MM.1S (cell line): ENCODE measurements at regions not wholly inside any gene's neighbourhood (a gene's known extent, or its start where the extent isn't known, plus 50 kb on each side); places are given as distances from the start of the nearest gene placed in this dataset.

ENCODE experiments used
- DNase-seq: peaks from one replicate; pipeline ENCODE4 v3.0.0-alpha.2; 2015
- H2AFZ ChIP-seq: fragments of 300-600 bp; sonication (generic); 2 replicates; pipeline ENCODE4 v1.6.0; 2016; ENCODE audit warnings: antibody characterized with exemption, low read length
- H3F3A ChIP-seq: fragments of 300-600 bp; sonication (generic); 2 replicates; pipeline ENCODE4 v1.6.1; 2016; ENCODE audit warnings: mild to moderate bottlenecking, antibody characterized with exemption, low read length, moderate library complexity, mixed read lengths; ENCODE audit not compliant: insufficient read depth
- H3K27ac ChIP-seq: fragments of 300-600 bp; sonication (generic); 2 replicates; pipeline ENCODE4 v1.5.1; 2016; ENCODE audit warnings: mild to moderate bottlenecking, low read length
- H3K27me3 ChIP-seq: fragments of 300-600 bp; sonication (generic); replicated peaks from 2 replicates; pipeline ENCODE4 v1.6.0; 2016; ENCODE audit warnings: low read length; ENCODE audit not compliant: insufficient read depth
- H3K36me3 ChIP-seq: fragments of 300-600 bp; sonication (generic); replicated peaks from 2 replicates; pipeline ENCODE4 v1.6.1; 2016; ENCODE audit warnings: mild to moderate bottlenecking, low read length, mixed read lengths; ENCODE audit not compliant: insufficient read depth
- H3K4me1 ChIP-seq: fragments of 300-600 bp; sonication (generic); 2 replicates; pipeline ENCODE4 v1.6.1; 2016; ENCODE audit warnings: low read length, mixed read lengths
- H3K4me2 ChIP-seq: fragments of 300-600 bp; sonication (generic); 2 replicates; pipeline ENCODE4 v1.6.0; 2016; ENCODE audit warnings: low read depth, low read length
- H3K4me3 ChIP-seq: fragments of 300-600 bp; sonication (generic); 2 replicates; pipeline ENCODE4 v1.5.1; 2016; ENCODE audit warnings: low read length, mixed read lengths
- H3K79me2 ChIP-seq: fragments of 300-600 bp; sonication (generic); 2 replicates; pipeline ENCODE4 v1.6.1; 2016; ENCODE audit warnings: mixed run types, low read length, mixed read lengths
- H3K9ac ChIP-seq: fragments of 300-600 bp; sonication (generic); 2 replicates; pipeline ENCODE4 v1.6.1; 2016; ENCODE audit warnings: low read length, mixed read lengths
- H3K9me2 ChIP-seq: fragments of 300-600 bp; sonication (generic); replicated peaks from 2 replicates; pipeline ENCODE4 v1.6.1; 2016; ENCODE audit warnings: mild to moderate bottlenecking, low read length, mixed read lengths; ENCODE audit not compliant: insufficient read depth
- H3K9me3 ChIP-seq: fragments of 300-600 bp; sonication (generic); replicated peaks from 2 replicates; pipeline ENCODE4 v1.6.1; 2016; ENCODE audit warnings: mild to moderate bottlenecking, low read length, mixed read lengths; ENCODE audit not compliant: insufficient read depth
- H4K20me1 ChIP-seq: fragments of 300-600 bp; sonication (generic); 2 replicates; pipeline ENCODE4 v1.6.1; 2016; ENCODE audit warnings: mild to moderate bottlenecking, low read length, moderate library complexity, mixed read lengths; ENCODE audit not compliant: insufficient read depth
- CTCF ChIP-seq: fragments of 300-600 bp; sonication (generic); IDR thresholded peaks from 2 replicates; pipeline ENCODE4 v1.5.1; 2016; ENCODE audit warnings: antibody characterized with exemption, low read length, mixed read lengths
- EZH2 ChIP-seq: fragments of 300-600 bp; sonication (generic); optimal IDR thresholded peaks from 2 replicates; pipeline ENCODE3; 2017; ENCODE audit warnings: low read depth, mild to moderate bottlenecking, antibody characterized with exemption, low read length, mixed read lengths
- EZH2phosphoT487 ChIP-seq: fragments of 300-600 bp; sonication (generic); IDR thresholded peaks from 2 replicates; pipeline ENCODE4 v1.6.1; 2018; ENCODE audit warnings: antibody characterized with exemption, low read length

- Histone ChIP-seq H3F3A (no peaks in the 10 kb centered on the region), H3K9me3 (no peaks in the 10 kb centered on the region), H3K4me2 (no peak overlapping the region), H3K4me1 (no peaks in the 10 kb centered on the region), H3K27me3 (no peaks in the 10 kb centered on the region), H3K27ac (no peak overlapping the region), H3K4me3 (no peak overlapping the region), H4K20me1 (no peaks in the 10 kb centered on the region), H3K9ac (no peak overlapping the region), H3K9me2 (no peaks in the 10 kb centered on the region), H3K79me2 (no peaks in the 10 kb centered on the region), H2AFZ (no peak overlapping the region), H3K36me3 (no peaks in the 10 kb centered on the region)
- no peak for DNase-seq
- TF ChIP-seq EZH2 (no peak), EZH2phosphoT487 (no peak), CTCF (no peak)
Observed at GRCh38 chr13:48842316-48842715, 133.4 kb upstream of the FNDC3A start.

GRCh38 chr13:48843630-48844380, 131.9 kb upstream of the FNDC3A start:
- Histone ChIP-seq H3K4me3 (no peak overlapping the region), H4K20me1 (no peaks in the 10 kb centered on the region), H3K4me1 (no peaks in the 10 kb centered on the region), H3K79me2 (no peaks in the 10 kb centered on the region), H3K9me2 (no peaks in the 10 kb centered on the region), H3F3A (no peaks in the 10 kb centered on the region), H3K27me3 (no peaks in the 10 kb centered on the region), H3K9me3 (no peaks in the 10 kb centered on the region), H3K4me2 (no peak overlapping the region), H3K36me3 (no peaks in the 10 kb centered on the region), H2AFZ (no peak overlapping the region), H3K27ac (no peak overlapping the region), H3K9ac (no peak overlapping the region)
- TF ChIP-seq EZH2, result no peak
- TF ChIP-seq CTCF, result no peak
- DNase-seq, result no peak

- Histone ChIP-seq H3K4me3 (no peak overlapping the region), H3K9me2 (no peaks in the 10 kb centered on the region), H3K9me3 (no peaks in the 10 kb centered on the region), H2AFZ (no peak overlapping the region), H3K4me1 (no peaks in the 10 kb centered on the region), H3K79me2 (no peaks in the 10 kb centered on the region), H4K20me1 (no peaks in the 10 kb centered on the region), H3K4me2 (no peak overlapping the region), H3K9ac (no peak overlapping the region), H3K36me3 (no peaks in the 10 kb centered on the region), H3F3A (no peaks in the 10 kb centered on the region), H3K27ac (no peak overlapping the region), H3K27me3 (no peaks in the 10 kb centered on the region)
- TF ChIP-seq EZH2 (no peak), CTCF (no peak), EZH2phosphoT487 (no peak)
- DNase-seq, result no peak
Observed at GRCh38 chr13:48844676-48845075, 131.0 kb upstream of the FNDC3A start.
